GM03348 (cell line): ENCODE measurements at regions not wholly inside any gene's neighbourhood (a gene's known extent, or its start where the extent isn't known, plus 50 kb on each side); places are given as distances from the start of the nearest gene placed in this dataset.

ENCODE experiments used
- DNase-seq: peaks from one replicate; pipeline ENCODE4 v3.0.0; 2012; ENCODE audit warnings: low spot score

- no peak for DNase-seq
These were observed 191.1 kb upstream of the TSC22D2 start for GRCh38 chr3:150216866-150217600.

GRCh38 chr3:150216041-150216811, 191.9 kb upstream of the TSC22D2 start:
- peak; percentile 40 for DNase-seq

GRCh38 chr3:150215616-150216015, 192.5 kb upstream of the TSC22D2 start:
- no peak for DNase-seq

- no peak for DNase-seq
These were observed 194.5 kb upstream of the TSC22D2 start for GRCh38 chr3:150213577-150213976.

GRCh38 chr3:150210461-150211110, 197.5 kb upstream of the TSC22D2 start:
- DNase-seq: no peak

- DNase-seq: peak; percentile 31
These were observed 204.8 kb upstream of the TSC22D2 start for GRCh38 chr3:150203273-150203672.

- peak; percentile 36 for DNase-seq
These were observed 205.4 kb upstream of the TSC22D2 start for GRCh38 chr3:150202711-150203110.

GRCh38 chr3:150194957-150195356, 213.1 kb upstream of the TSC22D2 start:
- DNase-seq: no peak

- DNase-seq: no peak
These were observed 213.6 kb upstream of the TSC22D2 start for GRCh38 chr3:150194513-150194912.

- DNase-seq: no peak
These were observed 213.9 kb upstream of the PFN2 start for GRCh38 chr3:150184426-150185071.

- peak; percentile 83 for DNase-seq
These were observed 213.2 kb upstream of the PFN2 start for GRCh38 chr3:150183678-150184425.

- peak; percentile 51 for DNase-seq
These were observed 209.6 kb upstream of the PFN2 start for GRCh38 chr3:150180334-150180733.

- DNase-seq: no peak
These were observed 208.6 kb upstream of the PFN2 start for GRCh38 chr3:150179330-150179729.

GRCh38 chr3:150177673-150178381, 207.1 kb upstream of the PFN2 start:
- DNase-seq: peak; percentile 35

GRCh38 chr3:150174179-150174578, 203.5 kb upstream of the PFN2 start:
- DNase-seq: no peak

GRCh38 chr3:150172356-150172755, 201.7 kb upstream of the PFN2 start:
- DNase-seq: no peak

- DNase-seq: no peak
These were observed 200.3 kb upstream of the PFN2 start for GRCh38 chr3:150170852-150171520.

- no peak for DNase-seq
These were observed 198.7 kb upstream of the PFN2 start for GRCh38 chr3:150169330-150169940.

- DNase-seq: peak; percentile 31
These were observed 198.0 kb upstream of the PFN2 start for GRCh38 chr3:150168698-150169097.
